ENCODE measurements at regions not wholly inside any gene's neighbourhood (a gene's known extent, or its start where the extent isn't known, plus 50 kb on each side); places are given as distances from the start of the nearest gene placed in this dataset.

DNA sequence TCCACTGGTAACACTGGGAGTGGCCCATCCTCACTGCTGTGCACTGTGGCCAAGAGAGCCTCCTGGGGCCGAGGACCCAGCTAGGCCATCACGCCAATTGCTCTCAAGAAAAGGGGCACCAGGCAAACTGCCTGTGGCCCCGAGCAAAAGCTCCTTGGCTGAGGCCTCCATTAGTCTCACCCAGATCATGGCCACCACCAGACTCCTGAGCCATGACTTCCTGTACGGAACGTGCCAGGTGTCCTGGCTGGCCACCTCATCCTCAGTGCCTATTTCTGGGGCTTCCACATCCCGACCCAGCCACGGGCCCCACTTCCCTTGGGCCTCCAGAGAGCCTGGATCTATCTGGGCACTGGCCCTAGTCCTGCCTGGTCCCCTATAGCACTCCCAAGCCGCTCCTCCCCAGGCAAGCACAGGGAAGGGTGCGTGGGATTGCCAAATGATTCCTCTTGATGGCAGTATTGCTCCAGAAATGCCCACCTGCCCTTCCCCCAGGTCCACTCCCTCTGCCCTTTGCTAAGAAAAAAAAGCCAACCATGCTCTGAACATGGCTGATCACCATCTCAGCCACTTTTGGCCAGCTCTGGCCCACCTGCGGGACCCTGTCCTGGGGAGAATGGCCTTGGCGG lies 212.6 kb upstream of the AGTR2 start:
- Histone ChIP-seq H3K36me3 (ENCODE audit: low read depth, missing control alignments) (no peaks in the 10 kb centered on the region), H3K9me3 (no peaks in the 10 kb centered on the region), H3K4me3 (no peak overlapping the region), H3K4me1 (no peaks in the 10 kb centered on the region), H3K27me3 (no peaks in the 10 kb centered on the region), H3K27ac (no peak overlapping the region)
- intact Hi-C loops (cut with DNase I; ENCODE audit: low total_unique reads) = no loop called here
- no peak for DNase-seq
- WGBS, 2 donors = 85% methylated on average over 7 of the region's 11 CpGs; no CpG with 5 or more reads in 1 of the 2 donors
- TF ChIP-seq, protein P1, sequence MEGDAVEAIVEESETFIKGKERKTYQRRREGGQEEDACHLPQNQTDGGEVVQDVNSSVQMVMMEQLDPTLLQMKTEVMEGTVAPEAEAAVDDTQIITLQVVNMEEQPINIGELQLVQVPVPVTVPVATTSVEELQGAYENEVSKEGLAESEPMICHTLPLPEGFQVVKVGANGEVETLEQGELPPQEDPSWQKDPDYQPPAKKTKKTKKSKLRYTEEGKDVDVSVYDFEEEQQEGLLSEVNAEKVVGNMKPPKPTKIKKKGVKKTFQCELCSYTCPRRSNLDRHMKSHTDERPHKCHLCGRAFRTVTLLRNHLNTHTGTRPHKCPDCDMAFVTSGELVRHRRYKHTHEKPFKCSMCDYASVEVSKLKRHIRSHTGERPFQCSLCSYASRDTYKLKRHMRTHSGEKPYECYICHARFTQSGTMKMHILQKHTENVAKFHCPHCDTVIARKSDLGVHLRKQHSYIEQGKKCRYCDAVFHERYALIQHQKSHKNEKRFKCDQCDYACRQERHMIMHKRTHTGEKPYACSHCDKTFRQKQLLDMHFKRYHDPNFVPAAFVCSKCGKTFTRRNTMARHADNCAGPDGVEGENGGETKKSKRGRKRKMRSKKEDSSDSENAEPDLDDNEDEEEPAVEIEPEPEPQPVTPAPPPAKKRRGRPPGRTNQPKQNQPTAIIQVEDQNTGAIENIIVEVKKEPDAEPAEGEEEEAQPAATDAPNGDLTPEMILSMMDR (IDR thresholded peaks at IDR 0.05) = no peak
- TF ChIP-seq POLR2A (IDR thresholded peaks at IDR 0.05) = no peak

DNA sequence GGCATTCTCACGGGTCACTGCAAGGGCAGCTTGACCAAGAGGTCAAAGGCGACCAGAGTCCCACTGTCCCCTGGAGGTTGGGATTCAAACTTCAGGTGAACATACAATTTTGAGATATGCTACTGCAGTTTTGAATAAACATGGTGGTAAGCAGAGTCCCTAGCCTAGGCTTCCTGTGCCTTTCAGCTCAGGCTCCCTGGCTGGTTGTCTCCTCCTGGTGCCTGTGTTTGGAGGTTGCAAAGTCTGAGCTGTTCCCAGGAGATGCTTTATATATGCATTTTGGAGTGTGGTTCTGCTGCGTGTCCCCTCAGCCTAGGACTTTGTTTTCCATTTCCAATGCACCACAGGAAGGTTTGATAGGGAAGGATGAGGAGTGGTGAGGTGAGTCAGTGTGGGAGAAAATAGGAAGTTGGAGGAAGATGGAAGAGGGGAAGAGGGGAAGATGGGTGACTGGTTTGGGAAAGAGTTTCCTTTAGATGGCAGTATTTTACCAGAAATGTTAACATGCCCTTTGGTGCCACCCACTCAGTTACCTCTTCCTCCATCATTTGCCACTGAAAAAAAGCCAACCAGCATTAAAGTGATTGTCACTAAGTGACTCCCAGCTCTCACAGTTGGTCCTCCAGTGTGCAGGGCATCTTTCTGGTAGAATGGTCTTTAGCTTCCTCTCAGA lies 211.7 kb upstream of the AGTR2 start:
- Histone ChIP-seq H3K9me3 (no peaks in the 10 kb centered on the region), H3K4me3 (no peak overlapping the region), H3K4me1 (no peaks in the 10 kb centered on the region), H3K27me3 (no peaks in the 10 kb centered on the region), H3K36me3 (ENCODE audit: low read depth, missing control alignments) (no peaks in the 10 kb centered on the region), H3K27ac (no peak overlapping the region)
- 57 to 81% methylated on average over 2 to 3 of the region's 3 CpGs for WGBS, 2 donors
- TF ChIP-seq, protein P1 (IDR thresholded peaks at IDR 0.05) = no peak
- TF ChIP-seq POLR2A (IDR thresholded peaks at IDR 0.05) = no peak
- no peak for DNase-seq
- intact Hi-C loops (cut with DNase I; ENCODE audit: low total_unique reads) = no loop called here

DNA sequence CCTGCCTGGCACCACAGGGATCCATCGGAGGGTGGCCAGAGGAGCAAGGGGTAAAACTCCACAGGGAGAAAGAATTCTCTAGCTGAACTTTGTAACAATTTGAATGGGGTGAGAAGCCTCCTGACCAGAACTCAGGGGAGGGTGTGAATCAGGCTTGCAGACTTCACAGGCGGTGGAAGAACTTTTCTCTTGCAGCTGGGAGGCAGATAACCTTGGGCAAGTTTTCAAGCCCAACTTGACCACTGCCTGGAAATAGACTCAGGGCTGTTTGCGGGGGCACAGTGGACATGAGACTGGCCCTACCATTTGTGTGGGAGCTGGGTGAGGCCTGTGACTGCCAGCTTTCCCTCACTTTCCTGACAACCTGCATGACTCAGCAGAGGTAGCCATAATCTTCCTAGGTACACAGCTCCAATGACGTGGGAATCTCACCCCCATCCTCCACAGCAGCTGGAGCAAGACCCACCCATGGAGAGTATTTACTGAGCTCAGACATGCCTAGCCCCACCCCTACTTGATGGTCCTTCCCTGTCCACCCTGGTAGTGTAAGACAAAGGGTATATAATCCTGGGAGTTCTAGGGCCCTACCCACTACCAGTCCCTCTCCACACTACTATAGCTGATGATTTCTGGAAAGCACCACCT lies 210.0 kb upstream of the AGTR2 start:
- intact Hi-C loops (cut with DNase I; ENCODE audit: low total_unique reads) = no loop called here

DNA sequence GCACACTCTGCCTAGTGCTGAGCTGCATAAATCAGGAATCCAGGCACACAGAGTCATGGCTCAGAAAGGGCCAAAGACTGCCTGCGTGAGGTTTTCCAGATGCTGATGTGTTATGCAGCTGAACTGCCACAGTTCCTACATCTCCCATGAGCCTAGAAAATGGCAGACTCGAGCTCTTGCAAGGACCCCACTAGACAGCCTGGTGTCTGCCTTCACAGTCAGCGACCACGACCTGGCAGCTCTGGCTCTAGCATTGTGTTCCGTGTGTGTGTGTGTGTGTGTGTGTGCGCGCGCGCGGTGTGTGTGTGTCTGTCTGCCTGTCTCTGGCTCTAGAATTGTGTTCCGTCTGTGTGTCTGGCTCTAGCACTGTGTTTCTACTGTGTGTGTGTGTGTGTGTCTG lies 203.6 kb upstream of the AGTR2 start:
- WGBS, 2 donors = 68% methylated on average over 11 of the region's 11 CpGs; no CpG with 5 or more reads in 1 of the 2 donors
- no peak for TF ChIP-seq POLR2A (IDR thresholded peaks at IDR 0.05)
- TF ChIP-seq, protein P1 (IDR thresholded peaks at IDR 0.05) = no peak
- H3K4me1 ChIP-seq = no peaks in the 10 kb centered on the region
- no peaks in the 10 kb centered on the region for H3K9me3 ChIP-seq
- no peaks in the 10 kb centered on the region for H3K36me3 ChIP-seq (ENCODE audit: low read depth, missing control alignments)
- no peak overlapping the region for H3K4me3 ChIP-seq
- DNase-seq = no peak
- no peak overlapping the region for H3K27ac ChIP-seq
- intact Hi-C loops (cut with DNase I; ENCODE audit: low total_unique reads) = no loop called here
- H3K27me3 ChIP-seq = no peaks in the 10 kb centered on the region

More for the DNA sequence above, 210.0 kb upstream of the AGTR2 start:
- no peak overlapping the region for H3K27ac ChIP-seq
- no peaks in the 10 kb centered on the region for H3K36me3 ChIP-seq (ENCODE audit: low read depth, missing control alignments)
- H3K9me3 ChIP-seq = no peaks in the 10 kb centered on the region
- H3K27me3 ChIP-seq = no peaks in the 10 kb centered on the region
- TF ChIP-seq, protein P1 (IDR thresholded peaks at IDR 0.05) = no peak
- TF ChIP-seq POLR2A (IDR thresholded peaks at IDR 0.05) = no peak
- no peaks in the 10 kb centered on the region for H3K4me1 ChIP-seq
- whole genome bisulfite sequencing, 2 donors = 52% methylated on average over 4 of the region's 4 CpGs; no CpG with 5 or more reads in 1 of the 2 donors
- H3K4me3 ChIP-seq = no peak overlapping the region
- DNase-seq = peak; percentile 65

Data from testis (tissue), 2 donors.